GM10266 (cell line): ENCODE measurements at regions not wholly inside any gene's neighbourhood (a gene's known extent, or its start where the extent isn't known, plus 50 kb on each side); places are given as distances from the start of the nearest gene placed in this dataset.

Experiments used
- DNase-seq: peaks from one replicate; pipeline ENCODE4 v3.0.0; 2012; ENCODE audit errors: extremely low spot score
- TF ChIP-seq, protein P1 (sequence below): IDR thresholded peaks from 2 replicates; pipeline ENCODE4 v1.5.1; 2012; ENCODE audit warnings: mild to moderate bottlenecking, low read depth; ENCODE audit not compliant: control insufficient read depth, insufficient read depth; ENCODE audit errors: missing control alignments

DNA sequence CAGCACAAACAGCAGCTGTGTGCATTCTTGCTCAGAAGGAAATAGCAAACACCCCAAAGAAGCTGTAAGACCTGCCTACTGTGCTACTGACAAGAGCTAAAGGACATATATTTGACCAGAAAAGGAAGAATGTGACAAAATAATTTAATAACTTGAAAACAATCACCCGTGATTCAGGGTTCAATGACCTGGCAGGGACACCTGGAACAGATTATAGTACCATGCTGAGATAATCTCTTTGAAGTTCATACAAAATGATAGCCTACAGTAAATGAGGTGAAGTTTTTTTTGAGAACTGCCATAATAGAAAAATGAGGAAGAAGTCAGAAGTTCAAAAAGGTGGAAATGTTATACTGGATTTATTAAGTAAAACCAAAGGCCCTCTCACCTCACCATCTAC lies 324.8 kb upstream of the GULP1 start:
- no peak for DNase-seq
- TF ChIP-seq, protein P1, sequence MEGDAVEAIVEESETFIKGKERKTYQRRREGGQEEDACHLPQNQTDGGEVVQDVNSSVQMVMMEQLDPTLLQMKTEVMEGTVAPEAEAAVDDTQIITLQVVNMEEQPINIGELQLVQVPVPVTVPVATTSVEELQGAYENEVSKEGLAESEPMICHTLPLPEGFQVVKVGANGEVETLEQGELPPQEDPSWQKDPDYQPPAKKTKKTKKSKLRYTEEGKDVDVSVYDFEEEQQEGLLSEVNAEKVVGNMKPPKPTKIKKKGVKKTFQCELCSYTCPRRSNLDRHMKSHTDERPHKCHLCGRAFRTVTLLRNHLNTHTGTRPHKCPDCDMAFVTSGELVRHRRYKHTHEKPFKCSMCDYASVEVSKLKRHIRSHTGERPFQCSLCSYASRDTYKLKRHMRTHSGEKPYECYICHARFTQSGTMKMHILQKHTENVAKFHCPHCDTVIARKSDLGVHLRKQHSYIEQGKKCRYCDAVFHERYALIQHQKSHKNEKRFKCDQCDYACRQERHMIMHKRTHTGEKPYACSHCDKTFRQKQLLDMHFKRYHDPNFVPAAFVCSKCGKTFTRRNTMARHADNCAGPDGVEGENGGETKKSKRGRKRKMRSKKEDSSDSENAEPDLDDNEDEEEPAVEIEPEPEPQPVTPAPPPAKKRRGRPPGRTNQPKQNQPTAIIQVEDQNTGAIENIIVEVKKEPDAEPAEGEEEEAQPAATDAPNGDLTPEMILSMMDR, result no peak

GRCh38 chr2:187971893-187972292 lies 319.8 kb upstream of the GULP1 start:
- no peak for DNase-seq
- TF ChIP-seq, protein P1, result no peak

DNA sequence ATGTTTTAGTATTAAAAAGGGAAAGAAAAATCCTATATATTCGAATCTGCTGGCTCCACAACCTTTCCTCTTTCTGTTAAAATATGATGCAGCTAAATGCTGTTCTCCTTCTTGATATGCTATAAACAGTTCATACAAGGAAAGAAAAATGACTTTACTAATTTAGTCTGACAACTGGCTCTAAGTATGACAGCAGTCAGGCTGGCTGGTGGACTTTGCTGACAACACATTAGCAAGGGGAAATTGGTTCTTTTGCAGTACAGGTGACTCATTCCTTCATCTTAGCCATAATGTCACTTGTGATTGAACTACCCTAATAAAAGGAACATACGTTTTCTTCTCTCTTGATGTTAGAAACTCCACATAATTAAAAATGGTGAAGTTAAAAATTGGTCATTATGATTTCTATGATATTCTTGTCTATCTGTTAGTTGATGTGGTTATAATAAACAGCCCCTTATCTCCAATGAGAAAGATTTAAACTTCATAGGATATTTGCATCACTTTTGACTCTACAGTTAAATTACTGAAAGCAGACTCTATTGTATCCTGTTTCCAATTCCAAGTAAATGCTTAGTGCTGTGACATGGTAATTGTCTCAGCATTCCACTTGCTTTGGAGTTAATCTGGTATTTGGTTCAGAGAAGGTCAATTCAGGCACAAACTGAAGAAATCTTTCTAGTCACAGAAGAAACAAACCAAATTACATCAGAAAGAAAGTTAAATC lies 315.3 kb upstream of the GULP1 start:
- DNase-seq, result no peak
- TF ChIP-seq, protein P1, result no peak

DNA sequence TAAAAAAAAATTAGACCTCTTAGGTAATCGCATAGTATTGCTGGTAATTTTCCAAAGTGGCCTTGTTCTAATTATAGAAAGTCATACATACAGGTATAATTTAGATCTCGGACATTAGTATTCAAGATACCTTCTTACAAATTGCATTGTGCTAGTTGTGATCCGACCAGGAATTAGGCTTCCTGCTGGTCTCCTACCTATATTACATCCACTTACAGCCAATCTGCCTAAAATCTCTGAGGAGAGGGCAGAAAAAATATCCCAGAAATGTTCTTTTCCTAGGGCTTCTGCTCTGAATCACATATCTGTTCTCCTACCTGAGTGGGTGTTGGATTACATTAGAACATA lies 314.7 kb upstream of the GULP1 start:
- no peak for DNase-seq
- TF ChIP-seq, protein P1, result no peak

GRCh38 chr2:187978356-187978755 lies 313.3 kb upstream of the GULP1 start:
- TF ChIP-seq, protein P1, result no peak

GRCh38 chr2:187982668-187983067 lies 309.0 kb upstream of the GULP1 start:
- TF ChIP-seq, protein P1, result no peak
- DNase-seq, result peak; percentile 6

More at GRCh38 chr2:187978356-187978755, 313.3 kb upstream of the GULP1 start:
- no peak for DNase-seq

- TF ChIP-seq, protein P1, result no peak
- no peak for DNase-seq
Observed at GRCh38 chr2:187985195-187985594, 306.5 kb upstream of the GULP1 start.
